LNCAP (cell line): ENCODE measurements at regions not wholly inside any gene's neighbourhood (a gene's known extent, or its start where the extent isn't known, plus 50 kb on each side); places are given as distances from the start of the nearest gene placed in this dataset.

Source experiments
- CTCF ChIP-seq: fragments of 450-650 bp; IDR thresholded peaks from 2 replicates; pipeline ENCODE4 v1.5.1; 2017; ENCODE audit warnings: mild to moderate bottlenecking

GRCh38 chr4:96698831-96699230 lies 858.9 kb downstream of the PDHA2 start:
- TF ChIP-seq CTCF = no peak

GRCh38 chr4:96703265-96703664 lies 863.4 kb downstream of the PDHA2 start:
- no peak for TF ChIP-seq CTCF

GRCh38 chr4:96708766-96709165 lies 868.9 kb downstream of the PDHA2 start:
- no peak for TF ChIP-seq CTCF

- TF ChIP-seq CTCF = no peak
These were observed 873.5 kb downstream of the PDHA2 start for GRCh38 chr4:96713271-96713850.

GRCh38 chr4:96729641-96730040 lies 889.7 kb downstream of the PDHA2 start:
- TF ChIP-seq CTCF = no peak

GRCh38 chr4:96730432-96730831 lies 890.5 kb downstream of the PDHA2 start:
- no peak for TF ChIP-seq CTCF

GRCh38 chr4:96736352-96736889 lies 896.5 kb downstream of the PDHA2 start:
- TF ChIP-seq CTCF = no peak

GRCh38 chr4:96739101-96739500 lies 899.2 kb downstream of the PDHA2 start:
- no peak for TF ChIP-seq CTCF
